ENCODE measurements at regions not wholly inside any gene's neighbourhood (a gene's known extent, or its start where the extent isn't known, plus 50 kb on each side); places are given as distances from the start of the nearest gene placed in this dataset.

DNA sequence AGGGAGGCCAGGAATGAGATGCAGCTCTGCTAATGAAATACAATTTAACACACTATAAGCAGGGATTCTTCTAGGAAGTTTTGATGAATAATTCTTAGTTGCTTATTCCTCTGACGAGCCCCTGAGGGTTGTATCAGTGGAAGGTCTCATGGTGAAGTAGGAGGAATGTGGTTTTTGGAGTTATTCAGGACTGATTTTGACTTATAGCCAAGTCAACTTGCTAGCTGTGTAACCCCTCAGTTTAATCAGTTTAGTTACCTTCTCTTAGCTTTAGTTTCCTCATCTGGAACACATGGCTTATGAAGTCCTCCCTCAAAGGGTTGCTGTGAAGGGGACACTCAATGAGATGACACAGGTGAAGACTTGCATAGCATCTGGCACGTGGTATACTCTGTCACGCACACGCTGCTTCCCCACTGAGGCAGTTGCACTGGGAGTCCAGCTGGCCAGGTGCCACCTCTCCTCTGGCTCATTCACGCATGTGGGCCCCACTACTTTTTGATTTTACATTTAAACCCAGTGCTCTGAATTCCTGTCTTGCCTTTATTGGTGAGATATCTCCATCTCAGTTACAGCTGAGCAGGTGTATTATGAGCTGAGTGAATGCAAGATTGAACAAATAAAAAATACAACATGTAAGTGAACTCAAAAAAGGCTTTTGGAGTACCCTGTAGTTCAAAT, 415.0 kb downstream of the ARHGEF28 start:
- TF ChIP-seq, protein P1, sequence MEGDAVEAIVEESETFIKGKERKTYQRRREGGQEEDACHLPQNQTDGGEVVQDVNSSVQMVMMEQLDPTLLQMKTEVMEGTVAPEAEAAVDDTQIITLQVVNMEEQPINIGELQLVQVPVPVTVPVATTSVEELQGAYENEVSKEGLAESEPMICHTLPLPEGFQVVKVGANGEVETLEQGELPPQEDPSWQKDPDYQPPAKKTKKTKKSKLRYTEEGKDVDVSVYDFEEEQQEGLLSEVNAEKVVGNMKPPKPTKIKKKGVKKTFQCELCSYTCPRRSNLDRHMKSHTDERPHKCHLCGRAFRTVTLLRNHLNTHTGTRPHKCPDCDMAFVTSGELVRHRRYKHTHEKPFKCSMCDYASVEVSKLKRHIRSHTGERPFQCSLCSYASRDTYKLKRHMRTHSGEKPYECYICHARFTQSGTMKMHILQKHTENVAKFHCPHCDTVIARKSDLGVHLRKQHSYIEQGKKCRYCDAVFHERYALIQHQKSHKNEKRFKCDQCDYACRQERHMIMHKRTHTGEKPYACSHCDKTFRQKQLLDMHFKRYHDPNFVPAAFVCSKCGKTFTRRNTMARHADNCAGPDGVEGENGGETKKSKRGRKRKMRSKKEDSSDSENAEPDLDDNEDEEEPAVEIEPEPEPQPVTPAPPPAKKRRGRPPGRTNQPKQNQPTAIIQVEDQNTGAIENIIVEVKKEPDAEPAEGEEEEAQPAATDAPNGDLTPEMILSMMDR (IDR thresholded peaks at IDR 0.05), result no peak
- no peak for TF ChIP-seq POLR2A (IDR thresholded peaks at IDR 0.05)
- TF ChIP-seq EP300 (IDR thresholded peaks at IDR 0.05), result no peak
